Neural cell (in vitro differentiated cells): ENCODE measurements at regions not wholly inside any gene's neighbourhood (a gene's known extent, or its start where the extent isn't known, plus 50 kb on each side); places are given as distances from the start of the nearest gene placed in this dataset.

ENCODE experiments used
- H2AFZ ChIP-seq: fragments of 200-600, 300-800 bp; sonication (generic), shearing (Covaris generic); 2 replicates; pipeline ENCODE4 v1.6.0; 2014; ENCODE audit warnings: low read depth, mild to moderate bottlenecking, antibody characterized with exemption, low read length, moderate library complexity
- H3F3A ChIP-seq: fragments of 200-600 bp; shearing (Covaris generic); 2 replicates; pipeline ENCODE4 v1.6.1; 2016; ENCODE audit warnings: mild to moderate bottlenecking, moderate library complexity, mixed read lengths, antibody characterized with exemption, low read length; ENCODE audit not compliant: insufficient read depth, poor library complexity, severe bottlenecking
- H3K27ac ChIP-seq: fragments of 200-600, 300-800 bp; sonication (generic), shearing (Covaris generic); 2 replicates; pipeline ENCODE4 v1.5.1; 2014; ENCODE audit warnings: mild to moderate bottlenecking, low read length, moderate library complexity
- H3K27me3 ChIP-seq: fragments of 300-800, 200-600 bp; sonication (generic), shearing (Covaris generic); 2 replicates; pipeline ENCODE4 v1.6.0; 2014; ENCODE audit warnings: mild to moderate bottlenecking, low read depth, low read length, moderate library complexity; ENCODE audit not compliant: insufficient read depth
- H3K36me3 ChIP-seq: fragments of 300-800, 200-600 bp; sonication (generic), shearing (Covaris generic); 2 replicates; pipeline ENCODE4 v1.5.1; 2014; ENCODE audit warnings: mild to moderate bottlenecking, antibody characterized with exemption, low read length, moderate library complexity; ENCODE audit not compliant: insufficient read depth
- H3K4me2 ChIP-seq: fragments of 300-800, 200-600 bp; sonication (generic), shearing (Covaris generic); 2 replicates; pipeline ENCODE4 v1.6.0; 2014; ENCODE audit warnings: mild to moderate bottlenecking, low read length
- H3K4me3 ChIP-seq: fragments of 300-800, 200-600 bp; sonication (generic), shearing (Covaris generic); 2 replicates; pipeline ENCODE4 v1.5.1; 2014; ENCODE audit warnings: mild to moderate bottlenecking, low read length, moderate library complexity
- H3K79me2 ChIP-seq: fragments of 200-600 bp; shearing (Covaris generic); replicated peaks from 2 replicates; pipeline ENCODE4 v1.6.0; 2014; ENCODE audit warnings: mild to moderate bottlenecking, low read length, moderate library complexity; ENCODE audit not compliant: insufficient read depth
- H3K9ac ChIP-seq: fragments of 300-800, 200-600 bp; sonication (generic), shearing (Covaris generic); 2 replicates; pipeline ENCODE4 v1.6.1; 2016; ENCODE audit warnings: mild to moderate bottlenecking, low read length, mixed read lengths
- H3K9me2 ChIP-seq: fragments of 200-600 bp; shearing (Covaris generic); 2 replicates; pipeline ENCODE4 v1.6.1; 2016; ENCODE audit warnings: mild to moderate bottlenecking, low read length, mixed read lengths; ENCODE audit not compliant: insufficient read depth
- H3K9me3 ChIP-seq: fragments of 200-600, 300-800 bp; sonication (generic), shearing (Covaris generic); 2 replicates; pipeline ENCODE4 v1.6.1; 2016; ENCODE audit warnings: mild to moderate bottlenecking, mixed run types, low read length, moderate library complexity, mixed read lengths
- H4K20me1 ChIP-seq: fragments of 200-600 bp; shearing (Covaris generic); 2 replicates; pipeline ENCODE4 v1.6.1; 2016; ENCODE audit warnings: mild to moderate bottlenecking, mixed run types; ENCODE audit not compliant: insufficient read depth
- EP300 ChIP-seq: fragments of 450-650 bp; conservative IDR thresholded peaks from 2 replicates; pipeline ENCODE4 v1.6.1; 2014; ENCODE audit warnings: antibody characterized with exemption, mild to moderate bottlenecking, moderate library complexity; ENCODE audit not compliant: poor library complexity, severe bottlenecking
- EZH2 ChIP-seq: fragments of 200-600, 300-800 bp; shearing (Covaris generic), sonication (generic); IDR thresholded peaks from 2 replicates; pipeline ENCODE4 v1.6.1; 2014; ENCODE audit warnings: antibody characterized with exemption, low read length, borderline replicate concordance, mild to moderate bottlenecking; ENCODE audit not compliant: insufficient read depth, poor library complexity, severe bottlenecking
- MXI1 ChIP-seq: fragments of 450-650 bp; conservative IDR thresholded peaks from 2 replicates; pipeline ENCODE4 v1.6.1; 2014; ENCODE audit warnings: antibody characterized with exemption, mild to moderate bottlenecking; ENCODE audit not compliant: poor library complexity, severe bottlenecking
- POLR2AphosphoS5 ChIP-seq: IDR thresholded peaks from 2 replicates; pipeline ENCODE4 v1.6.1; 2012
- RAD21 ChIP-seq: fragments of 450-650 bp; conservative IDR thresholded peaks from 2 replicates; pipeline ENCODE4 v1.6.1; 2014; ENCODE audit warnings: antibody characterized with exemption, mild to moderate bottlenecking, moderate library complexity
- SMC3 ChIP-seq: fragments of 450-650 bp; conservative IDR thresholded peaks from 2 replicates; pipeline ENCODE4 v1.6.1; 2014; ENCODE audit warnings: antibody characterized with exemption, mild to moderate bottlenecking, moderate library complexity; ENCODE audit not compliant: poor library complexity
- TAF1 ChIP-seq: IDR thresholded peaks from 2 replicates; pipeline ENCODE4 v1.6.1; 2012; ENCODE audit warnings: low read depth
- TF ChIP-seq, protein P1 (sequence below): fragments of 450-650 bp; IDR thresholded peaks from 2 replicates; pipeline ENCODE4 v1.5.1; 2014; ENCODE audit warnings: antibody characterized with exemption, mild to moderate bottlenecking, moderate library complexity; ENCODE audit not compliant: poor library complexity, severe bottlenecking
- TF ChIP-seq, protein P2 (sequence below): IDR thresholded peaks from 2 replicates; pipeline ENCODE4 v1.6.1; 2012; ENCODE audit warnings: borderline replicate concordance

DNA sequence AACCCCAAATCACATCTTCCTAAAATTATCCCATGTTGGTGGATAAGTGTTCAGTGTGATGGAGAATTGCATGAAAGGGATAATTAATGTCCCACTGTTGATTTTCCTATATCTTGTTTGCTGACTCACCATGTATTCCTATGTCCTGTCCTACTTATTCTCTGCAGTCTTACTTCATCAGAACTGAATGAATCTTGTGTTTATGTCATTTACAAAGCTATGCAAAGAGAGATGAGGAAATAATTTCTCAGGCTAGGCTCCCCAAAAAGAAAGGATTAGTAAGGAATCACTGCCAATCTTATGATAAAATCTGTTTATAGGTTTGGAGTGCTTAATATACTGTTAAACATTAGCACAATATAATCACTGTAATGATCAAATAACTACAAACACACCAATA, 360.8 kb downstream of the CRPPA start:
- H3F3A ChIP-seq, result no peaks in the 10 kb centered on the region
- no peak overlapping the region for H2AFZ ChIP-seq
- H3K4me3 ChIP-seq, result no peak overlapping the region
- no peaks in the 10 kb centered on the region for H3K27me3 ChIP-seq
- no peaks in the 10 kb centered on the region for H3K9me2 ChIP-seq
- no peaks in the 10 kb centered on the region for H3K36me3 ChIP-seq
- H3K9ac ChIP-seq, result no peak overlapping the region
- no peak for TF ChIP-seq SMC3
- no peaks in the 10 kb centered on the region for H3K9me3 ChIP-seq
- no peaks in the 10 kb centered on the region for H4K20me1 ChIP-seq
- no peaks in the 10 kb centered on the region for H3K79me2 ChIP-seq
- no peak overlapping the region for H3K4me2 ChIP-seq
- no peak overlapping the region for H3K27ac ChIP-seq

DNA sequence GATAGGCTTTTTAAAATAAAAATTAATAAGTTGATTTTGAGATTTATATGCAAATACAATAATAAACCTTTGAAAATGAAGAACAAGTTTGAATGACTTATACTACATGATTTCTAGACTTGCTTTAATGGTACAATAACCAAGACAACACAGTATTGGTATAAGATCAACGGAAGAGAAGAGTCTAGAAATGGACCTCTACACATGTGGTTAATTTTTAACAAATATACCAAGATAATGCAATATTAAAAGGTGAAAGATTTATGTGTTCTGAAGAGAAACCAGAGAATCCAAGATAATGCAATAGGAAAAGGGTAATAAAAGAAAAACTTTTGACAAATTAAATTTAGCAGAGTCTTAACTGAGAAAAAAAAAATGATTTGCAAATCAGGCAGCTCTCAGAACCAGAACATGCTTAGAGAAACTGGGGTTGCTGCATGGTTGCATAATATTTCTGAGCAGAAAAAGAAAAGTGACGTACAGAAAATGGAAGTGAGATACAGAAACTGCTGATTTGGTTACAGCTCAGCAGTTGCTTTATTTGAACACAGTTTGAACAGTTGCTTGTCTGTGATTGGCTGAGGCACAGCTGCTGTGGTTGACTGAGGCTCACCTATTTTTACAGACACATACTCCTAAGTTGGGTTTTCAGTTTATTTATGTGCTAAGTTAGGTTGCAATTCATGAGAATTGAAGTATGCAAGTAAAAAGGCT, 365.9 kb downstream of the CRPPA start:
- Histone ChIP-seq H3K9me3 (no peaks in the 10 kb centered on the region), H3K27me3 (no peaks in the 10 kb centered on the region), H3K79me2 (no peaks in the 10 kb centered on the region), H2AFZ (no peak overlapping the region), H3F3A (no peaks in the 10 kb centered on the region), H4K20me1 (no peaks in the 10 kb centered on the region), H3K9me2 (no peaks in the 10 kb centered on the region), H3K4me3 (no peak overlapping the region), H3K4me2 (no peak overlapping the region), H3K27ac (no peak overlapping the region), H3K36me3 (no peaks in the 10 kb centered on the region), H3K9ac (no peak overlapping the region)
- TF ChIP-seq EP300 (no peak), SMC3 (no peak), MXI1 (no peak), EZH2 (no peak), RAD21 (no peak), POLR2AphosphoS5 (no peak)

DNA sequence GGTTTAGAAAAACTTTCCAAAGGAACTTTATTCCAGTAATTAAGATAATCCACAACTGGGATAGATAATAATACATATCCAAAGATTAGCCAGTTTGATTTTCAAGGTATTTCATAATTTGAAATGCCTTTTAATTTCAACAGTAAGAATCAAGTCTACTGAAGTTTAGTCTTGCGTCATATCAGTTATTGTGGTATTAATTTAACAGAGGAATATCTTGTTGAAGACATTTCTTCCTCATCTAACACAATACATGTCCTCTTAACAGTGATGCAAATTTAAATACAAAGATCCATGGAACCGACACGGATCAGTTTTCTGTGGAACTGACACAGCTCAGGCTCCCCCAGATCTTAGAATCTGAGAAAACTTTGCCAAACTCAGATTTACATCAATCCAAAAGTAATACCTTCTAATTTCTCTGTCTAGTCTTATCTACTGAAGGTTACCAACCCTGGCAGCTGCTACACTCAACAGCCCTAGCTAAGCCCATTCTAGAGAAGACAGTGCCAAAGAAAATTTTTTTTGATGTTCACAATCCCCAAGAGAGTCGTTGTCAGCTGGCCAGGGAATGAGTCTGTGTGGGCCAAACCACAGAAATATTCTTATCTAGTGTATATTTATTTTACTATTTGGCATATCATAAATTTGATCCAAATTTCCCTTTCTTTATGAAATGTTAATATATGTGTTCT, 365.2 kb upstream of the MEOX2 start:
- Histone ChIP-seq H3K36me3 (no peaks in the 10 kb centered on the region), H3K27ac (no peak overlapping the region), H4K20me1 (no peaks in the 10 kb centered on the region), H3K79me2 (no peaks in the 10 kb centered on the region), H3K9me3 (no peaks in the 10 kb centered on the region), H2AFZ (no peak overlapping the region), H3K9ac (no peak overlapping the region), H3K4me2 (no peak overlapping the region), H3K9me2 (no peaks in the 10 kb centered on the region), H3F3A (no peaks in the 10 kb centered on the region), H3K4me3 (no peak overlapping the region), H3K27me3 (no peaks in the 10 kb centered on the region)
- TF ChIP-seq, protein P1, sequence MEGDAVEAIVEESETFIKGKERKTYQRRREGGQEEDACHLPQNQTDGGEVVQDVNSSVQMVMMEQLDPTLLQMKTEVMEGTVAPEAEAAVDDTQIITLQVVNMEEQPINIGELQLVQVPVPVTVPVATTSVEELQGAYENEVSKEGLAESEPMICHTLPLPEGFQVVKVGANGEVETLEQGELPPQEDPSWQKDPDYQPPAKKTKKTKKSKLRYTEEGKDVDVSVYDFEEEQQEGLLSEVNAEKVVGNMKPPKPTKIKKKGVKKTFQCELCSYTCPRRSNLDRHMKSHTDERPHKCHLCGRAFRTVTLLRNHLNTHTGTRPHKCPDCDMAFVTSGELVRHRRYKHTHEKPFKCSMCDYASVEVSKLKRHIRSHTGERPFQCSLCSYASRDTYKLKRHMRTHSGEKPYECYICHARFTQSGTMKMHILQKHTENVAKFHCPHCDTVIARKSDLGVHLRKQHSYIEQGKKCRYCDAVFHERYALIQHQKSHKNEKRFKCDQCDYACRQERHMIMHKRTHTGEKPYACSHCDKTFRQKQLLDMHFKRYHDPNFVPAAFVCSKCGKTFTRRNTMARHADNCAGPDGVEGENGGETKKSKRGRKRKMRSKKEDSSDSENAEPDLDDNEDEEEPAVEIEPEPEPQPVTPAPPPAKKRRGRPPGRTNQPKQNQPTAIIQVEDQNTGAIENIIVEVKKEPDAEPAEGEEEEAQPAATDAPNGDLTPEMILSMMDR, result no peak
- TF ChIP-seq SMC3 (no peak), EP300 (no peak), TAF1 (no peak), RAD21 (no peak), MXI1 (no peak), EZH2 (no peak), POLR2AphosphoS5 (no peak)
- TF ChIP-seq, protein P2, sequence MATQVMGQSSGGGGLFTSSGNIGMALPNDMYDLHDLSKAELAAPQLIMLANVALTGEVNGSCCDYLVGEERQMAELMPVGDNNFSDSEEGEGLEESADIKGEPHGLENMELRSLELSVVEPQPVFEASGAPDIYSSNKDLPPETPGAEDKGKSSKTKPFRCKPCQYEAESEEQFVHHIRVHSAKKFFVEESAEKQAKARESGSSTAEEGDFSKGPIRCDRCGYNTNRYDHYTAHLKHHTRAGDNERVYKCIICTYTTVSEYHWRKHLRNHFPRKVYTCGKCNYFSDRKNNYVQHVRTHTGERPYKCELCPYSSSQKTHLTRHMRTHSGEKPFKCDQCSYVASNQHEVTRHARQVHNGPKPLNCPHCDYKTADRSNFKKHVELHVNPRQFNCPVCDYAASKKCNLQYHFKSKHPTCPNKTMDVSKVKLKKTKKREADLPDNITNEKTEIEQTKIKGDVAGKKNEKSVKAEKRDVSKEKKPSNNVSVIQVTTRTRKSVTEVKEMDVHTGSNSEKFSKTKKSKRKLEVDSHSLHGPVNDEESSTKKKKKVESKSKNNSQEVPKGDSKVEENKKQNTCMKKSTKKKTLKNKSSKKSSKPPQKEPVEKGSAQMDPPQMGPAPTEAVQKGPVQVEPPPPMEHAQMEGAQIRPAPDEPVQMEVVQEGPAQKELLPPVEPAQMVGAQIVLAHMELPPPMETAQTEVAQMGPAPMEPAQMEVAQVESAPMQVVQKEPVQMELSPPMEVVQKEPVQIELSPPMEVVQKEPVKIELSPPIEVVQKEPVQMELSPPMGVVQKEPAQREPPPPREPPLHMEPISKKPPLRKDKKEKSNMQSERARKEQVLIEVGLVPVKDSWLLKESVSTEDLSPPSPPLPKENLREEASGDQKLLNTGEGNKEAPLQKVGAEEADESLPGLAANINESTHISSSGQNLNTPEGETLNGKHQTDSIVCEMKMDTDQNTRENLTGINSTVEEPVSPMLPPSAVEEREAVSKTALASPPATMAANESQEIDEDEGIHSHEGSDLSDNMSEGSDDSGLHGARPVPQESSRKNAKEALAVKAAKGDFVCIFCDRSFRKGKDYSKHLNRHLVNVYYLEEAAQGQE, result no peak
